Heart right ventricle (tissue), 16 donors: ENCODE measurements at regions not wholly inside any gene's neighbourhood (a gene's known extent, or its start where the extent isn't known, plus 50 kb on each side); places are given as distances from the start of the nearest gene placed in this dataset.

Experiments
- ATAC-seq, 8 donors: fragments of 200-7000 bp; cut with Tn5 transposase; one replicate each; pipeline ENCODE4 v1.9.1; 2020; ENCODE audit warnings: mild to moderate bottlenecking in 8 of 8, moderate library complexity in 8 of 8, moderate number of reproducible peaks in 1 of 8
- DNase-seq, 2 donors: peaks; one replicate each; pipeline ENCODE4 v3.0.0-alpha.2; 2020
- H3K27ac ChIP-seq, 10 donors: fragments of 200-600 bp; sonication (generic) in 2 of 10; one replicate each; pipeline versions ENCODE4 v1.5.0 to v1.8.0; 2020 to 2022; ENCODE audit warnings: mild to moderate bottlenecking in 3 of 10
- H3K27me3 ChIP-seq, 7 donors: fragments of 200-600 bp; one replicate each; pipeline ENCODE4 v1.8.0; 2021 to 2022; ENCODE audit warnings: mild to moderate bottlenecking in 2 of 7
- H3K36me3 ChIP-seq, 9 donors: fragments of 200-600 bp; sonication (generic) in 1 of 9; one replicate each; pipeline versions ENCODE4 v1.5.0 to v1.8.0; 2020 to 2022; ENCODE audit warnings: mild to moderate bottlenecking in 2 of 9
- H3K4me1 ChIP-seq, 9 donors: fragments of 200-600 bp; sonication (generic) in 1 of 9; one replicate each; pipeline versions ENCODE4 v1.5.0 to v1.8.0; 2020 to 2022; ENCODE audit warnings: mild to moderate bottlenecking in 4 of 9
- H3K4me3 ChIP-seq, 10 donors: fragments of 200-600 bp; sonication (generic) in 2 of 10; one replicate each; pipeline versions ENCODE4 v1.5.0 to v1.8.0; 2020 to 2022; ENCODE audit warnings: mild to moderate bottlenecking in 7 of 10, moderate library complexity in 2 of 10
- H3K9me3 ChIP-seq, 11 donors: fragments of 200-600 bp in 10 of 11; sonication (generic) in 2 of 11; one replicate each; pipeline versions ENCODE4 v1.5.0 to v1.8.0; 2013 to 2022; ENCODE audit warnings: mild to moderate bottlenecking in 2 of 11, control low read depth in 1 of 11, moderate library complexity in 1 of 11
- CTCF ChIP-seq, 9 donors: fragments of 200-600 bp; sonication (generic) in 2 of 9; IDR thresholded peaks; one replicate each; pipeline versions ENCODE4 v1.5.0 to v1.8.0; 2021 to 2022; ENCODE audit warnings: antibody characterized with exemption in 9 of 9, mild to moderate bottlenecking in 5 of 9, moderate library complexity in 1 of 9
- WGBS, 2 donors: extraction: QIAGEN DNeasy Blood & Tissue Kit; methylation state at CpG; one replicate each; pipeline ENCODE4 v1.1.7; 2013; ENCODE audit warnings: inconsistent platforms in 1 of 2; 5-methylcytosine and 5-hydroxymethylcytosine counted together
- intact Hi-C, 10 donors: fragments of 100-400 bp; cut with DNase I; formaldehyde crosslinking; loops; one replicate each; pipeline versions ENCODE4 v1.11.1 to v1.14.2; 2022
- donor health status: Arrhythmogenic right ventricular cardiomyopathy.
- donor health status: ischemic (EF 13 %, LVEDD 7.1; RV severe dilation, severe dysfunction).
- donor health status: healthy with polysubstance abuse.
- donor health status: DM: no; HTN: yes; CAD: no.
- donor health status: DM: no; HTN: no; CAD: no.
- donor health status: ischemic (EF 25% LVEDD 6.9; RV normal size, moderate dysfunction).
- donor health status: ischemic (EF 25% LVEDD 5.7; RV mildly dilated, moderate dysfunction).
- donor health status: healthy.
- donor health status: DM: yes; HTN: yes; CAD: no.
- donor health status: Ischemic cardiomyopathy.
- donor health status: ischemic (EF 35%, LVEDD 5.7; RV mildly dilated, moderate dysfunction).
- donor health status: nonischemic (EF 11% LVEDD 7.7; RV severe dilation, severe dysfunction).
- donor health status: DM: yes; HTN: yes; CAD: no.
- donor health status: PGD.
- donor health status: ischemic (EF 29% LVEDD 5.4; RV normal size, mild dysfunction).
- donor health status: nonischemic (EF 23%, LVEDD 6.1; RV moderate dilation, normal function).

GRCh38 chr2:195308163-195308562 lies 348.9 kb upstream of the SLC39A10 start:
- DNase-seq (no peak), ATAC-seq (no peak)
- no peak overlapping the region for H3K27ac ChIP-seq
- H3K9me3 ChIP-seq: no peaks in the 10 kb centered on the region
- WGBS, 2 donors: 54 to 56% methylated on average over 1 of the region's 1 CpG
- no peaks in the 10 kb centered on the region for H3K4me1 ChIP-seq
- H3K4me3 ChIP-seq: no peak overlapping the region
- H3K36me3 ChIP-seq: no peaks in the 10 kb centered on the region
- H3K27me3 ChIP-seq: peaks cover 0 to 9% (median 0%) of the 10 kb centered on the region in 7 donors
- TF ChIP-seq CTCF (IDR thresholded peaks at IDR 0.05): no peak
- intact Hi-C loops: no loop called here

GRCh38 chr2:195307751-195308150 lies 349.3 kb upstream of the SLC39A10 start:
- ATAC-seq (no peak), DNase-seq (no peak)
- TF ChIP-seq CTCF (IDR thresholded peaks at IDR 0.05): no peak
- 31 to 44% methylated on average over 6 to 7 of the region's 7 CpGs for WGBS, 2 donors
- H3K4me3 ChIP-seq: no peak overlapping the region
- intact Hi-C loops: no loop called here
- peaks cover 0 to 9% (median 0%) of the 10 kb centered on the region in 7 donors for H3K27me3 ChIP-seq
- no peaks in the 10 kb centered on the region for H3K9me3 ChIP-seq
- no peaks in the 10 kb centered on the region for H3K36me3 ChIP-seq
- no peaks in the 10 kb centered on the region for H3K4me1 ChIP-seq
- H3K27ac ChIP-seq: no peak overlapping the region

DNA sequence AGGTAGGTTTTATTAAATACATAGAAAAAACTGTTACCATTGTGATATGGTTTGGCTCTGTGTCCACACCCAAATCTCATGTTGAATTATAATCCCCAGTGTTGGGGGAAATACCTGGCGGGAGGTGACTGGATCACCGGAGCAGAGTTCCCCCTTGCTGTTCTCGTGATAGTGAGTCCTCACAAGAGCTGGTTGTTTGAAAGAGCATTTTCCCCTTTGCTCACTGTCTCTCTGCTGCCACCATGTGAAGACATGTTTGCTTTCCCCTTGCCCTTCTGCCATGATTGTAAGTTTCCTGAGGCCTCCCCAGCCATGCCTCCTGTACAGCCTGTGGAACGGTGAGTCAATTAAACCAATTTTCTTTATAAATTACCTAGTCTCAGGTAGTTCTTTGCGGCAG lies 352.7 kb upstream of the SLC39A10 start:
- WGBS, 2 donors: 66 to 68% methylated on average over 5 of the region's 5 CpGs
- H3K4me1 ChIP-seq: no peaks in the 10 kb centered on the region
- H3K36me3 ChIP-seq: no peaks in the 10 kb centered on the region
- no peak for ATAC-seq
- H3K27ac ChIP-seq: no peak overlapping the region
- TF ChIP-seq CTCF (IDR thresholded peaks at IDR 0.05): no peak
- no peak for DNase-seq
- peaks cover 0 to 9% (median 0%) of the 10 kb centered on the region in 7 donors for H3K27me3 ChIP-seq
- intact Hi-C loops: no loop called here
- no peak overlapping the region for H3K4me3 ChIP-seq
- no peaks in the 10 kb centered on the region for H3K9me3 ChIP-seq

DNA sequence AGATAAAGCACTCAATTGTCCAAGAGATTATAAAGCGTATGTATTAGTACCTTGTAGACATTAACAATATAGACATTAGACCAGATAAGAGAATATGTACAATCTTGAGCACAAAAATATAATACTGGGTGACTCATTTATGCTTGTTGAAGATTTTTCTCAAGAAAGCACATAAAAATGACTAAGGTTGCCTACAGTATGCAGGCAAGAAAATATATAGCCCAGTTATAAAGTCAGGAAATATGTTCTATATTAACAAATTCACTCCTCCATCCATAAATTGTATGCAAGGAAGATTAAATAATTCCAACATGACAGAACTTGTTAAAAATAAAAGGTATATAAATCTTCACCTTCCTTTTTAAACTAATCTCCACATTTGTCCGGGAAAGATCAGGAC lies 356.4 kb upstream of the SLC39A10 start:
- Histone ChIP-seq H3K36me3 (no peaks in the 10 kb centered on the region), H3K27ac (no peak overlapping the region), H3K27me3 (no peaks in the 10 kb centered on the region), H3K4me1 (no peaks in the 10 kb centered on the region), H3K9me3 (peaks cover 0 to 5% (median 0%) of the 10 kb centered on the region in 11 donors), H3K4me3 (no peak overlapping the region)
- ATAC-seq (no peak), DNase-seq (no peak)
- WGBS, 2 donors: 82 to 90% methylated on average over 2 of the region's 2 CpGs
- intact Hi-C loops: no loop called here
- no peak for TF ChIP-seq CTCF (IDR thresholded peaks at IDR 0.05)

DNA sequence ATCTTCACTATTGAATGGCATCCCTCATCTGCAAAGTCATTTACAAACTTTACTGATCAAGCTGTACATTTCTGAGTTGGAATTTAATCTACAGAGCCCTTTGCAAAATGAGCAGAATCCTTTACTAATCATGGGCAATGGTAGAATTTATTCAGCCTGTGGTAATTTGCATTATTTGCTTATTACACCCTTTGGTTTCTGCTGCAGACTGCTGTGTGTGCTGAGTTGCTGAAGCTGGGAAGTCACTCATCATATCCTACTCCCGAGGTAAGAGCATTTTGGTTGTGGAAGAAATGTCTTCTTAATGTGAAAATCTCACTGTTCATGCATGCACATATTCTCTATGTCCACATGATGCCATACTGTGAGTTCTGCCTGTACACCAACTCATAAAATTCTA lies 357.4 kb upstream of the SLC39A10 start:
- ATAC-seq (no peak), DNase-seq (no peak)
- WGBS, 2 donors: 66 to 71% methylated on average over 1 of the region's 1 CpG

More for the DNA sequence above, 357.4 kb upstream of the SLC39A10 start:
- Histone ChIP-seq H3K4me3 (no peak overlapping the region), H3K9me3 (peaks cover 0 to 15% (median 0%) of the 10 kb centered on the region in 11 donors), H3K27me3 (no peaks in the 10 kb centered on the region), H3K4me1 (no peaks in the 10 kb centered on the region), H3K27ac (no peak overlapping the region), H3K36me3 (no peaks in the 10 kb centered on the region)
- intact Hi-C loops: no loop called here
- no peak for TF ChIP-seq CTCF (IDR thresholded peaks at IDR 0.05)
